Activated gamma-delta T cell (primary cell): ENCODE measurements at regions not wholly inside any gene's neighbourhood (a gene's known extent, or its start where the extent isn't known, plus 50 kb on each side); places are given as distances from the start of the nearest gene placed in this dataset.
"Not testable (repeated sequence)": the region's sequence is repeated elsewhere in the genome, so short reads cannot be mapped to it uniquely, and the experiment has no call there.

Experiments used
- DNase-seq: peaks from one replicate; lab custom pipeline; 2025; lab: John Stamatoyannopoulos, UW

DNA sequence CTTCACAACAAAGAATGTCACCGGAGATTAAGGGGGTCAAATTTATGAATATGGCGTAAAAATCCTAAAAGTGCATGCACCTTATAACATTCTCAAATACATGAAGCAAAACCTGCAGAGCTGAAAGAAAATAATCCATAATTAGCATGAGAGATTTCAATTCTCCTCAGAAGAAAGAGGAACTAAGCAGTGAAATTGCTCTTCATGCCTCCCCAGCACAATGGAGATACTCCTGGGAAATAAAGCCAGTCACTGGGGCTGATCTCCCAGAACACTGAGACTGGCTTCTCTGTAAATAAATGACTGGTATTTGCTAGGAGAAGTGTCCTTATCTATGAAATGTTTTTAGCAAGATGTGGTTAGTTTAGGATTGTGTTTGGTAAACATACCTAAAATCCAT is 68.1 kb downstream of the GOLGA6L6 start:
- DNase-seq: not testable (repeated sequence)

DNA sequence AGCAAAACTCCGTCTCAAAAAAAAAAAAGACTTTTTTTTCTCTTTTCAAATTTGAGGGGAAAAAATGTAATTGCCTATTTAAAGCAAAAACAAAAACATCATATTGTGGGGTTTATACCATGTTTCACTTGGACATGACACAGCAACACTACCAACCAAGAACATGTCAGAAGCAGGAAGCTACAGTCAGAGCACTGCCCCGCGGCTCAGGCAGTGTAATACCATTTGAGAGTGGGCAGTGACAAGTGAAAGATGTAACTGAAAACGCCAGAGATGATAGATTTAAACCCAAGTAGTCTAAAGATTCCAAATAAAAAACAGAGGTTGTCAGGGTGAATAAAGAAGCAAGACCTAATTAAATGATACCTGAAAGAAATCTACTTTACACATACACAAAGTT is 68.6 kb downstream of the GOLGA6L6 start:
- not testable (repeated sequence) for DNase-seq

DNA sequence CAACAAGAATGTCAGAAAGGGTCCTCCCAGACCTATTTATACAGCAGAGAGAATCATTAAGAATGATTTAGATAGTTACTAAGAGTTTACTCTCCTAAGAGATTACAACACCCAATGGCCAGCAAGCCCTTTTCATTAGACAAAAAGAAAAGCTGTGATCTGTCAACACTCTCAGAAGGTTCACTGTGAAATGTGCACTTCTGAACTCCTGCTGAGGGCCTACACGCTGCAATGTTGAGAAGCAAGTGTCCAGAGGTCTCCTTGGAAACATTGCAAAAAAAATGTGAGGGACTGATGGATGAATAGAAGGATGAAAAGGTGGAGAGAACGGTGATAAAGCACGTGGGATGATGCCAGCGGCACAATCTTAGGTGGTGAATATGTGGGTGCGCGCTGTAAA is 70.8 kb downstream of the GOLGA6L6 start:
- DNase-seq: not testable (repeated sequence)

DNA sequence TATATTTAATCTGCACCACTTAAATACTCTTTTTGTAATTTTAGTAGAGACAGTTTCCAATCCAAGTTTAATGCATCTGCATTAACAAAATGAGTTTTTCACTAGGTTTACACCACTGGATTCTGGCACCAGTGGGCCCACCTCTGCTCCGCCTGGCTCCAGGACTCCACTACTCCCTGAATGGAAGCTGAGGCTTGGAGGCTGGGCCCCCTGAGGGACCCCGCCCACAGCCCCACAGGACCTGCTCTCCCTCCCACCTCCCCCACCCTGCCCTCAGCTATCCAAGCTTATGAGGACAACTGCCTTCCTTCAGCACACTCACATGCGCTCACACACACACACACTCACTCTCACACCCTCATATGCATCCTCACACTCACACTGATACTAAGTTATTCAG is 100.5 kb downstream of the GOLGA6L6 start:
- not testable (repeated sequence) for DNase-seq

DNA sequence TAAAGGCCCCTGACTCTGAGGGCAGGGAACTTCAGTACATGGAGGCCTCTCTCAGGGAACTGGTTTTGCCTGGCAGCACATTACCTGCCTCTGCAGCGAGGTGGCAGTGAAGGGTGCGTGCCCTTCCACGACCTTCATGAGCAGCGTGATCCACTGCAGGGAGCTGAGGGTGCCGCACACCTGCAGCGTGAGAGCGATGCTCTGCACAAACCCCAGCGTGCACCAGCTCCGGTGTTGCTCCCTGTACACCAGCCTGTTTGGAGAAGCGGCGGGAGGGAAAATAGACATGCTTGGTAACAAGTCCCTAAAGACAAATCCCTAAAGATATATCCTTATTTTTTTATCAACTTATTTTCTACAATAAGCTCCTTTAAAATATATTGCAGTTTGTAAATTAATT is 101.2 kb downstream of the GOLGA6L6 start:
- DNase-seq: not testable (repeated sequence)

DNA sequence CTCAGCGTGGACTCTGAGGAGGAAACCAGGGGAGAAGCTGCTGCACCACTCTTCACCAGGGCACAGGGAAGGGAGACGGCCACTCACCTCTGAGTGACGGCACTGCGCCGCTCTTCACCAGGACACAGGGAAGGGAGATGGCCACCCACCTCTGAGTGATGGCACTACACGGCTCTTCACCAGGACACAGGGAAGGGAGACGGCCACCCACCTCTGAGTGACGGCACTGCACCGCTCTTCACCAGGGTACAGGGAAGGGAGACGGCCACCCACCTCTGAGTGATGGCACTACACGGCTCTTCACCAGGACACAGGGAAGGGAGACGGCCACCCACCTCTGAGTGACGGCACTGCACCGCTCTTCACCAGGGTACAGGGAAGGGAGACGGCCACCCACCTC is 102.5 kb downstream of the GOLGA6L6 start:
- not testable (repeated sequence) for DNase-seq

DNA sequence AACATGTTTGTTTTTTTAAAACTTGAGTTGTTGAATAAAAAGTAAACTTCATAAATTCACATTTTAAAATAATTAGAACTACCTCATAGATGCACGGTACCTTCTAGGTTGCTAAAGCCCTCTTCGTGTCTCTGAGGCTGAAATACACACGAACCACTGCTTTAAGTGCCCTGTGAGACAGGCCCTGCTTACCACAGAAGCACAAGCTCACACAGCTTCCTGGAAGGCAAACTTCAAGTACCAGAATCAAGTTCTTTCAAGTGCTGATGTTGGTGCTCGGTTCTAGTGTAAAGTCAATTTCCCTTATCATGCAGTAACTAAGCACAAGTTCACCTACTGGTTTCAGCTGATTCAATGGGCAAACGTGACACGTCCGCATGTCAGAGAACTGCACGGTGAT is 103.3 kb downstream of the GOLGA6L6 start:
- DNase-seq: not testable (repeated sequence)

DNA sequence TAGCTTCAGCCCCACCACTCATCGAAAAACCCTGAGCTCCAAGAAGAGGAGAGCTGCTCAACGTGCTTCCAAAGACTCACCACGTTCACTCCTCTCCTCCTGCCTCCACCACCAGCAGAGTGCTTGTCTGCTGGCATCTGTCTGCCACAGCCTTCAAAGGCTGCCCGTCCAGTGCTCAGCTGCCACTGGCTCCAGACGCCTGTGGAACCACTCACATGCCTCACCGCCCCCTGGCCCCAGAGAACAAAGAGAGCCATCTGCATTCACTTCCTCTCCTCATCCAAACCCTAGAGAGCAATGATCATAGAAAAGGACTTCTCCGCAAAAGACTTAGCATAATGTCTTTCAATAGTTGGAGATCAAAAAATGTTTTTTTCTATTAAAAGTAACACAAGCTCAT is 108.1 kb downstream of the GOLGA6L6 start:
- not testable (repeated sequence) for DNase-seq

DNA sequence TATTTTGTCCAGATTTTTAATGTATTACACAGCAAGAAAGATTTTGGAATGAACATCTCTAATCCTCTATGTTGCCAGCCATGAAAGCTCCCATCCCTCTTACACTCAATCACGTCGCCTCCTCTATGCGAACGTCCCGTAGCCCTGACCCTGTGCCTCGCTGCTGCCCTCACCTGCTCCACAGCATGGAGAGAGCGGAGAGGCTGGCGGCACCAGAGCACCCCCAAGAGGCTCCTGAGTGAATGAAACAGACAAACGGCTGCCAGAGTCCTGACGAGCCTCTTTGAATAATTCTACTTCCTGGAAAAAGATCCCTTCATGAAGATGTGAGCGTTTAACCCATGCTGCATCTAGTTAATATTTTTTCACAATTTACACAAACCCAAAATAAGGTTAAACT is 111.1 kb downstream of the GOLGA6L6 start:
- DNase-seq: not testable (repeated sequence)

DNA sequence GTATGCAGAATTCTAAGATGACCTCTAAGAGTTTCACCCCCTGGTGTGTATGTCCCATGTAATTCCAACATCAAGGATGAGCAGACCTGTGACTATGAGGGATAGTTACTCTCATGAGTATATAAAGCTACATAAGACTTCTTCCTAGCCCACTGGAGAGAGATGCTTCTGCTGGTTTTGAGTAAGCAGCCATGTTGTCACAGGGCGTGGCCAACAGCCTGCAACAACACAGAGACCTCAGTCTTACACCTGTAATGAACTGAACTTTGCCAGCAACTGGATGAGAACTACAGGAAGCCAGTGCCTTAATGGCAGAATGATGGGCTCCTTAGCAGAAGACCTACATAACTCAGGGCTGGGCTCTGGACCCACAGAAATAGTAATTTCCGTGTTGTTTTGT is 120.9 kb downstream of the GOLGA6L6 start:
- DNase-seq: not testable (repeated sequence)

DNA sequence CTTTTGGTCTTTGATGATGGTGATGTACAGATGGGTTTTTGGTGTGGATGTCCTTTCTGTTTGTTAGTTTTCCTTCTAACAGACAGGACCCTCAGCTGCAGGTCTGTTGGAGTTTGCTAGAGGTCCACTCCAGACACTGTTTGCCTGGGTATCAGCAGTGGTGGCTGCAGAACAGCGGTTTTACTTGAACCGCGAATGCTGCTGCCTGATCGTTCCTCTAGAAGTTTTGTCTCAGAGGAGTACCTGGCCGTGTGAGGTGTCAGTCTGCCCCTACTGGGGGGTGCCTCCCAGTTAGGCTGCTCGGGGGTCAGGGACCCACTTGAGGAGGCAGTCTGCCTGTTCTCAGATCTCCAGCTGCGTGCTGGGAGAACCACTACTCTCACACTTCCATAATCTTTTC is 125.0 kb downstream of the GOLGA6L6 start:
- DNase-seq: not testable (repeated sequence)

DNA sequence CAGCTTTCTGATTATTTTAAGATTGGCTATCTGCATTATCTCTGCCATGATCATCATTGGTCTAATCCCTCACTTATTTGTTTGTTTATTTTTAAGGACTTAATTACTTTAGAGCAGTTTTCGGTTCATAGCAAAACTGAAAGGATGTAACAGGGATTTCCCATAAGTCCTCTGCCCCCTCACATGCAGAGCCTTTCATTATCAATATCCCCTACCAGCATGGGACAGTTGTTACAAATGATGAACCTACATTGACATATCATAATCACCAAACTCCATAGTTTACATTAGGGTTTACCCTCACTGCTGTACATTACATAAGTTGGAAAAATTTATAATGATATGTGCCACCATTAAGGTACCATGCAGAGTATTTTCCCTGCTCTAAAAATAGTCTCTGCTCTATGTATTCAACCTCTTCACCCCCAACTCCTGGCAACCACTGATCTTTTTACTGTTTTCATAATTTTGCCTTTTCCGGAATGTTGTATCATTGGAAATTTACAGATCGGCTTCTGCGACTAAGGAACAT is 131.9 kb downstream of the GOLGA6L6 start:
- not testable (repeated sequence) for DNase-seq

DNA sequence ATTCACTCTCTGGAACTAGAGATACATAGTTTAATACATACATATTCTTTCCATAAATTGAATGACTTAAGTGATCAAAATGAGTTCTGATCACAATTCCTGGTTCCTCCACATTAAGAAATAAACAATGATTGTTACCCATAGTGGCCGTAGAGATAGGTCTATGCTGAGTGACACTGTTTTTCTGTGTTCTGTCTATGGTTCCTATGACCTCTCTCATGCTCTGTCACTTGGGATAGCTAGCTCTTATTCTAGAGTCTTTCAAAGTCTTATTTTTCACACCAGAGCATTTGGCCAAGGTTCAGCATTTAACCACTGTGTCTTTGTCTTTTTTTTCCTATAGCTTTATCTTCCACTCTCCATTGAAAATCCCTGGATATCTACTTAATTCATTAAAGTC is 132.4 kb downstream of the GOLGA6L6 start:
- DNase-seq: no peak

DNA sequence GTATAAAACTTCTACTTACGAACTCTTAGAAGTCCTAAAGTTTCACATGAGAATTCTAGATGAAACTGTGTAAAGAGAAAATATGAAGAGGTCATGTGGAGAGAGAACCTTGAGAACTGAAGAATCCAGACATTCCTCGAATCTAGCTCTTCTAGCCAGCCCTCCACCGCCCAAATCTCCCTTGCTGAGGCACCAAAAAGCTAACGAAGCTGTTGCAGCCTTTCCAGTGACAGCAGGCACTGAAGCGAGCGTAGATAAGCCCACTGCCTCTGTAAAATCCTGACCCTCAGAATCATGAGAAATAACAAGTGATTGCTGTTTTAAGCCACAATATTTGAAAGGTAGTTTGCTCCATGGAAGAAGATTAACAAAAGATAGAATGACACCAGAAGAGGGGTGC is 134.0 kb downstream of the GOLGA6L6 start:
- DNase-seq: no peak

DNA sequence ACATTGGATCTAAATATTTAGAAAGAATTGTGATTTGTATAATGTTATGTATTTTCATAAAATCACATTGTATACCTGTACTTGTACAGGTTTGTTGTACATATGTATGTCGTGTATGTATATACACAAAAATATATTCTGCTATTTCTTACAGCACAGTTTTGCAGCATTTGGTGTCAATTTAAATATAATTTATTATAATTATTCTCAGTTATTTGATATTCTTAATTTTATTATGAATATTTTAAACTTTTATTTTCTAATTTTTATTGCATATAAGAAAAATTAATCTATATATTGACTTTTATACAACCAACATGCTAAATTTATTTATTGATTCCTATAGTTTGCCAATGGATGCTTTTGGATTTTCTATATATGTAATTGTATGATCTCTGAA is 137.0 kb downstream of the GOLGA6L6 start:
- DNase-seq: not testable (repeated sequence)

DNA sequence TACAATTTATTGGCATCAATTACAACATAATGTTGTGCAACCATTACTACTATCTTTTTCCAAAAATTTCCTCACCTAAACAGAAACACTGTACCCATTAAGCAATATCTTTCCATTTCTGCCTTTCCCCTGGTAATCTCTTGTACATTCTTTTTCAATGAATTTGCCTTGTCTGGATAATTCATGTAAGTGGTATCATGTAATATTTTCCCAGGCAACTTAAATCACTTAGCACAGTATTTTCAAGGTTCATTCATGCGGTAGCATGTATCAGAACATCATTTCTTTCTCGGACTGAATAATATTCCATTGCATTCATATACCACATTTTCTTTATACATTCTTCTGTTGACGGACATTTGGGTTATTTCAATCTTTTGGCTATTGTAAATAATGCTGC is 139.0 kb downstream of the GOLGA6L6 start:
- not testable (repeated sequence) for DNase-seq

DNA sequence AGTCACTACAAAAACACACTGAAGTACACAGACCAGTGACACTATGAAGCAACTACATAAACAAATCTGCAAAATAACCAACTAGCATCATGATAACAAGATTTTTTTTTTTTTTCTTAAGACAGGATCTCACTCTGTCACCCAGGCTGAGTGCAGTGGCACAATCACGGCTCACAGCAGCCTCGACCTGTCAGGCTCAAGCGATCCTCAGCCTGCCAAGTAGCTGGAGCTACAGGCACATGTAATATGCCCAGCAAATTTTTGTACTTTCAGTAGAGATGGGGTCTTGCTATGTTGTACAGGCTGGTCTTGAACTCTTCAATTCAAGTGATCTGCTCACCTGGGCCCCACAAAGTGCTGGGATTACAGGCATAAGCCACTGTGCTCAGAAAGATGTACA is 140.5 kb downstream of the GOLGA6L6 start:
- not testable (repeated sequence) for DNase-seq

DNA sequence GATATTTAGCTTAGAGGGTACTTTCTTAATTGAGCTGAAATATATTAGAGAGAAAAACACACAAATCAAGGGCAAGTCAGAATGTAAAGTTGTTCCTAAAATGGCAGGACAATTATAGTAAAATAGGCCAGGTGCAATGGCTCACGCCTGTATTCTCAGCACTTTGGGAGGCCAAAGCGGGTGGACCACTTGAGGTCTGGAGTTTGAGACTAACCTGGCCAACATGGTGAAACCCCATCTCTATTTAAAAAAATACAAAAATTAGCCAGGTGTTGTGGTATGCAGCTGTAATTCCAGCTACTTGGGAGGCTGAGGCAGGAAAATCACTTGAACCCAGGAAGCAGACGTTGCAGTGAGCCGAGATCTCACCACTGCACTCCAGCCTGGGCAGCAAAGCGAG is 142.9 kb downstream of the GOLGA6L6 start:
- not testable (repeated sequence) for DNase-seq

DNA sequence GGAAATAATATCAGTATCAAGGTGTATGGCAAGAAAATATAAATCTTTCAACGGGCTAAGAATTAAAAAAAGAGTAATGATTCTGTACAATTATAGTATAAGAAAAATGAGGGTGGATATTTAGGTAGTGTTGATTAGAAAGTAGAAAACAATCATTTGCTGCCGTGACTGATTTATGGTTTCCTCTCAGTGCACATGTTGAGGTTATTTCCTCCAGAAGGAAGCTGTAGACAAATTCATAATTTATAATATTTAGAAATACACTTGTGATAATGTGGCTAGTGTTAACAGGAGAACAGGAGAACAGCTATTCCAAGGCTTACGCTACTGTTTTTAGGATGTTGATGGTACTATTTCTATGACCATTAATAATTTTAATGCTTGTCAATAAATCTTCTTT is 153.4 kb downstream of the GOLGA6L6 start:
- DNase-seq: not testable (repeated sequence)

DNA sequence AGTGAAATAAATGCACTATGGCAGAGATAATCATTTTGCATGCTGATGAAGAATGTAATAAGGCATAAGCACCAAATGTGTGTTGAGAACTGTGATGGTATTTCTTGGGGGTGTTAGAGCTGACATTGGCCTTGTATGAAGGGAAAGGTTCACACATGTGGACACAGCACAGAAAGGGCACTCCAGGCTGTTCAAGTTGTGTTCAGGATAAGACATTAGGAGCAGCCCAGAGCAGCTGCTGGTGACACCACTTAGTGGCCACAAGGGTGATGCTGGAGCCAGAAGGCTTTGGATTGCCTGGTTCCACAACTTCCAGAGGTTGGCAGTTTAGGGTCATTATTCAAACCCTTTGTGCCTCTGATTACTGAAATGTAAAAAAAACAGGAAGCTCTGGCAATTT is 155.4 kb downstream of the GOLGA6L6 start:
- no peak for DNase-seq

DNA sequence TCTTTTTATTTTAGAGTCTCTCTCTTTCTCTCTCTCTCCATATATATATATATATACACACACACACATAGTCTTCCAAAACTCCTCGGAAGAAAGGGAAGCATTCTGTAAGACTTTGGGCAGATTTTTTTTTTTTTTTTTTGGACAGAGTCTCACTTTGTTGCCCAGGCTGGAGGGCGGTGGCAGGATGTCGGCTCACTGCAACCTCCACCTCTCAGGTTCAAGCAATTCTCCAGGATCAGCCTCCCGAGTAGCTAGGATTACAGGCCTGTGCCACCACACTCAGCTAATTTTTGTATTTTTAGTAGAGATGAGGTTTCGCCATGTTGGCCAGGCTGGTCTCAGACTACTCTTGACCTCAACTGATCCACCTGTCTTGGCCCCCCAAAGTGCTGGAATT is 161.4 kb downstream of the GOLGA6L6 start:
- DNase-seq: not testable (repeated sequence)

DNA sequence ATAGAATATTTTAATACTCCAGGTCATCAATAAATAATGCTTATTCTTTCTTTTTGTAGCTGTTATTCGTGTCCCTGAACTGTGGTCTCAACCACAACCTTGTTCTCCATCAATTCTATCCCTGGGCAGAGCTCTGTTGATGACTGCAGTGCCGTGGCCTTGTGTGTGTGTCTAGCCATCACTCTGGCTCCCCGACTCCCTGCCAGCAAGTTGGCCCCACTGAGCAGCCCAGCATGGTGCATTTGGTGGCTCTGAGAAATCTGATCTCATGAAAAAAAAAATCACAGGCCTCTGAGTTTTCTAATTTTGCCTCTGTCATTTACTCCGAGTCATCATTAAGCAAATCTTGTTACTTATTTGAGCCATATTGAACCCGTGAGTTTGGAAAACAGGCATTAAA is 164.7 kb downstream of the GOLGA6L6 start:
- DNase-seq: no peak

DNA sequence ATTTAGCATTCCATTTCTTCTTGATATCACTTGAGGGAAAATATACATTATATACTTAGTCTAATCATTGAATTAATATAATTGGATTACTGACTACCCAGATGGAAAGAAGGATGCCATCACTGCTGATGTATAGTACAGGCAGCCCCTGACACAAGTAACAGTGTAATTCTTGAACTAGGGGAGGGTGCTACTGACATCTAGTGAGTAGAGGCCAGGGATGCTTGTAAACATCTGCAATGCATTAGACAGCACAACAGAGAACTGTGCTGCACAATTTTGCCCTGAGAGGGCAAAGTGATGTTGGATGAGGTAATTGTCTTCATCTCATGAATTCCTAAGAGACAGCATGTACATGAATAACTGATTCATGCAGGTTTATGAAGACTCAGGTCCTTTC is 169.2 kb downstream of the GOLGA6L6 start:
- DNase-seq: not testable (repeated sequence)

DNA sequence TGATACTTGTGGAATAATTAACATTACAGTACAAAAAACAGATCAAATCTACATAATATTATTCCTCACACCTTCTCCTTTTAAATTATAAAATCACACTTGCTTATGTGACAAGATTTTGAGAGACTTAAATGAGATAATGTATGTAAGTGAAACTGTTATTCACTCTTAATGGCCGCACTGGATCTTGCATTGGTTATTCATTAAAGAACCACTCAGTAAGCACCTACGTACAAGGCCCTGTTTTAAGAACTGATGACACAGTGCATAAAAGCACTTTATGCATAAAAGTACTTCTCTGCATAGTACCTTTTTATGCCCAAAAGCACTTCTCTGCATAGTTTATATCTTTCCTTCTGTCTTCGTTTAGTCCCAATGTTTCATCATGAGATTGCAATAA is 172.1 kb downstream of the GOLGA6L6 start:
- DNase-seq: no peak

DNA sequence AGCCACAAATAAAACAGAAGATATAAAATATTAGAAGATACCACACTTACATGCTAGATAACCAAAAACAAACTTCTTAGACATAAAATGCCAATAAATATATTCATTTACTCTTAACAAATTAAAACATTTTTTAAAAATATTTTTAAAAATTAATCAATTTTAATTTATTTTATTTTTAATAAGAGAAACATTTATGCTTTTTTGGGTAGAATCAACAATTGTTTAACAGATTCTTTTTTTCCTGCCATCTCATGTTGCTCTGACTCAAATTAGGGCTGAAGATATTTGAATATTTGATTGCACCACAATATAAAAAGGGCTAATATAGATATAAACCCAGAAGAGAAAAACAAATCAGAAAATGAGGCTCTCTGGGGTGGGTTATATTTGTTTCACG is 172.6 kb downstream of the GOLGA6L6 start:
- DNase-seq: no peak
